Mesendoderm (in vitro differentiated cells): ENCODE measurements at regions not wholly inside any gene's neighbourhood (a gene's known extent, or its start where the extent isn't known, plus 50 kb on each side); places are given as distances from the start of the nearest gene placed in this dataset.

ENCODE experiments used
- DNase-seq: peaks from one replicate; pipeline ENCODE4 v3.0.0; 2013
- H2AK5ac ChIP-seq: 2 replicates; pipeline ENCODE4 v1.6.1; 2013; ENCODE audit warnings: low read length, inconsistent platforms
- H2BK120ac ChIP-seq: 2 replicates; pipeline ENCODE4 v1.6.1; 2013; ENCODE audit warnings: low read depth, mild to moderate bottlenecking, low read length, moderate library complexity, mixed read lengths
- H2BK15ac ChIP-seq: replicated peaks from 2 replicates; pipeline ENCODE4 v1.6.1; 2013; ENCODE audit warnings: low read depth, mild to moderate bottlenecking, moderate library complexity
- H2BK5ac ChIP-seq: 2 replicates; pipeline ENCODE4 v1.6.1; 2013; ENCODE audit warnings: low read length, inconsistent platforms
- H3K18ac ChIP-seq: 2 replicates; pipeline ENCODE4 v1.6.1; 2013; ENCODE audit warnings: mild to moderate bottlenecking, low read length, mixed read lengths
- H3K23ac ChIP-seq: one replicate; pipeline ENCODE4 v1.6.1; 2013; ENCODE audit warnings: low read length
- H3K27ac ChIP-seq: 2 replicates; pipeline ENCODE4 v1.5.1; 2013; ENCODE audit warnings: low read depth, mild to moderate bottlenecking, inconsistent platforms, low read length, moderate library complexity
- H3K27me3 ChIP-seq: 2 replicates; pipeline ENCODE4 v1.6.1; 2013; ENCODE audit warnings: low read length, control low read depth, mild to moderate bottlenecking, inconsistent platforms; ENCODE audit not compliant: insufficient read depth, poor library complexity
- H3K36me3 ChIP-seq: 2 replicates; pipeline ENCODE4 v1.6.1; 2013; ENCODE audit warnings: low read length, inconsistent platforms; ENCODE audit not compliant: control insufficient read depth, insufficient read depth
- H3K4ac ChIP-seq: one replicate; pipeline ENCODE4 v1.6.1; 2013; ENCODE audit warnings: low read depth, mild to moderate bottlenecking, low read length, moderate library complexity
- H3K4me1 ChIP-seq: 2 replicates; pipeline ENCODE4 v1.6.1; 2013; ENCODE audit warnings: low read depth, low read length, inconsistent platforms; ENCODE audit not compliant: control insufficient read depth
- H3K4me2 ChIP-seq: 2 replicates; pipeline ENCODE4 v1.6.1; 2013; ENCODE audit warnings: low read length
- H3K4me3 ChIP-seq: 2 replicates; pipeline ENCODE4 v1.5.1; 2013; ENCODE audit warnings: mild to moderate bottlenecking, low read length
- H3K56ac ChIP-seq: one replicate; pipeline ENCODE4 v1.6.1; 2013; ENCODE audit warnings: low read length
- H3K79me1 ChIP-seq: 2 replicates; pipeline ENCODE4 v1.6.1; 2013; ENCODE audit warnings: low read length, inconsistent platforms
- H3K79me2 ChIP-seq: 2 replicates; pipeline ENCODE4 v1.6.1; 2013; ENCODE audit warnings: mild to moderate bottlenecking, low read length; ENCODE audit not compliant: control insufficient read depth, insufficient read depth
- H3K9ac ChIP-seq: 2 replicates; pipeline ENCODE4 v1.6.1; 2013; ENCODE audit warnings: low read length, inconsistent platforms
- H4K5ac ChIP-seq: one replicate; pipeline ENCODE4 v1.6.1; 2013; ENCODE audit warnings: low read length
- H4K8ac ChIP-seq: one replicate; pipeline ENCODE4 v1.6.1; 2013; ENCODE audit warnings: low read depth, mild to moderate bottlenecking, control low read depth, low read length, moderate library complexity
- WGBS: extraction: QIAGEN DNeasy Blood & Tissue Kit; methylation state at CpG from one replicate; pipeline ENCODE4 v1.1.7; 2013; ENCODE audit warnings: low lambda C conversion rate, missing lambda C conversion rate; ENCODE audit not compliant: insufficient coverage; ENCODE audit errors: extremely low coverage; 5-methylcytosine and 5-hydroxymethylcytosine counted together

- Histone ChIP-seq H4K8ac (no peak overlapping the region), H3K4ac (no peak overlapping the region), H3K27ac (no peak overlapping the region), H3K36me3 (no peaks in the 10 kb centered on the region), H3K27me3 (no peaks in the 10 kb centered on the region), H4K5ac (no peak overlapping the region), H3K18ac (no peak overlapping the region), H2AK5ac (peak overlapping the region; percentile 2), H3K9ac (no peak overlapping the region), H2BK5ac (peak overlapping the region; percentile 2), H3K4me3 (no peak overlapping the region), H3K4me1 (peaks cover 15% of the 10 kb centered on the region), H3K79me1 (no peaks in the 10 kb centered on the region), H3K56ac (peak overlapping the region; percentile 51), H2BK15ac (no peak overlapping the region), H3K79me2 (no peaks in the 10 kb centered on the region), H2BK120ac (no peak overlapping the region), H3K4me2 (no peak overlapping the region), H3K23ac (no peak overlapping the region)
- no CpG with 5 or more reads among the region's 4 CpGs for WGBS
- DNase-seq: peak; percentile 83
Observed at GRCh38 chr1:232302376-232303221, 327.3 kb downstream of the SIPA1L2 start.

DNA sequence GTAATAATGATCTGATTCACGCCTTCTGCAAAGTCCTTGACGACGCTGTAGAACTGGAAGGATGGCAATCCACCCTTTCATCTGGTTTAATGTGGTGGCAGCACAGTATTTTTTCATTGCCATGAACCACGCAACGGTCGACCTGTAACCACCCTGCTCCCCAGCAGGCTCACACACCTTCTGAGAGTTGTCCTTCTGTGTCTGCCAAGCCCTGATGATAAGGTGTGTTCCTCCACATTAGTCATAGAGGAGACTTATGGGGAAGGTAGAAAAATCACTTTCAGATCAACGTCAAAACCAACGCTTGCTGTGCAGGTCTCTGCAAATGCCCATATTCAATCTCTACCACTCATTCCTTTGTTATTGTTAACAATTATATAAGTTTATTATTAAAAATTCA is 328.7 kb downstream of the SIPA1L2 start:
- Histone ChIP-seq H3K9ac (no peak overlapping the region), H4K8ac (no peak overlapping the region), H3K56ac (no peak overlapping the region), H3K4me2 (no peak overlapping the region), H2BK120ac (no peak overlapping the region), H3K79me2 (no peaks in the 10 kb centered on the region), H3K4me1 (peaks cover 5% of the 10 kb centered on the region), H3K27me3 (no peaks in the 10 kb centered on the region), H3K79me1 (no peaks in the 10 kb centered on the region), H3K4ac (no peak overlapping the region), H4K5ac (no peak overlapping the region), H3K27ac (no peak overlapping the region), H3K4me3 (no peak overlapping the region), H3K18ac (no peak overlapping the region), H2BK15ac (no peak overlapping the region), H2BK5ac (no peak overlapping the region), H3K23ac (no peak overlapping the region), H3K36me3 (no peaks in the 10 kb centered on the region), H2AK5ac (no peak overlapping the region)
- no CpG with 5 or more reads among the region's 8 CpGs for whole genome bisulfite sequencing
- DNase-seq: no peak

- Histone ChIP-seq H3K4me2 (no peak overlapping the region), H3K4me1 (peaks cover 5% of the 10 kb centered on the region), H2AK5ac (no peak overlapping the region), H3K36me3 (no peaks in the 10 kb centered on the region), H2BK120ac (no peak overlapping the region), H3K56ac (no peak overlapping the region), H3K23ac (no peak overlapping the region), H2BK5ac (no peak overlapping the region), H4K5ac (no peak overlapping the region), H3K27ac (no peak overlapping the region), H4K8ac (no peak overlapping the region), H3K4me3 (no peak overlapping the region), H2BK15ac (no peak overlapping the region), H3K79me2 (no peaks in the 10 kb centered on the region), H3K4ac (no peak overlapping the region), H3K79me1 (no peaks in the 10 kb centered on the region), H3K9ac (no peak overlapping the region), H3K18ac (no peak overlapping the region), H3K27me3 (no peaks in the 10 kb centered on the region)
- no CpG with 5 or more reads among the region's 2 CpGs for WGBS
- no peak for DNase-seq
Observed at GRCh38 chr1:232300466-232300865, 329.5 kb downstream of the SIPA1L2 start.

DNA sequence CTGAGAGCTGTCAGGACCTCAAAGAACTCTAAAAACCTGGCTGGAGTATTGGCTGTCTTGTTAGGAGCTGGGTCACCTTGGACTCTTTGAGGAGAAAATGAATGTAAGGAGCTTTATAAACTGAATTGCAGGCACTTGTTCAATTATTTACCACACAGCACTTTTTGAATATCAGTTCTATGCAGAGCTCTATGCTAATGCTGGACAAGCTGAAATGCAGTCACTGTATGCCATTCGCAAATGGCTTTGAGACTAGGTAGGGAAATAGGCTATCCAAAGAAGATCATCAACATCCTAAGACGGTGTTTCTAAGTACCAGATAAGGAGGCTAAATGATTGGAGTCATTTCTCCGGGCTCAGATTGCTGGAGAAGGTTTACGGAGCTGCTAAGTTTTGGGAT is 333.5 kb downstream of the SIPA1L2 start:
- Histone ChIP-seq H3K79me1 (no peaks in the 10 kb centered on the region), H3K4me3 (no peak overlapping the region), H3K18ac (no peak overlapping the region), H4K8ac (no peak overlapping the region), H3K4ac (no peak overlapping the region), H3K23ac (no peak overlapping the region), H2AK5ac (no peak overlapping the region), H3K9ac (no peak overlapping the region), H2BK5ac (no peak overlapping the region), H3K27me3 (no peaks in the 10 kb centered on the region), H3K4me2 (no peak overlapping the region), H2BK120ac (no peak overlapping the region), H4K5ac (no peak overlapping the region), H3K56ac (no peak overlapping the region), H3K27ac (no peak overlapping the region), H3K79me2 (no peaks in the 10 kb centered on the region), H3K36me3 (no peaks in the 10 kb centered on the region), H3K4me1 (no peaks in the 10 kb centered on the region), H2BK15ac (no peak overlapping the region)
- no CpG with 5 or more reads among the region's 4 CpGs for WGBS
- no peak for DNase-seq

- no peak for DNase-seq
- H4K5ac ChIP-seq: no peak overlapping the region
- no peak overlapping the region for H3K9ac ChIP-seq
- no peak overlapping the region for H3K4me2 ChIP-seq
- H2BK15ac ChIP-seq: no peak overlapping the region
- no peaks in the 10 kb centered on the region for H3K36me3 ChIP-seq
- H3K18ac ChIP-seq: no peak overlapping the region
- H3K4me1 ChIP-seq: no peaks in the 10 kb centered on the region
- no peak overlapping the region for H3K4ac ChIP-seq
- no CpG with 5 or more reads among the region's 3 CpGs for WGBS
- no peaks in the 10 kb centered on the region for H3K79me2 ChIP-seq
- no peak overlapping the region for H4K8ac ChIP-seq
- no peaks in the 10 kb centered on the region for H3K79me1 ChIP-seq
- H2AK5ac ChIP-seq: no peak overlapping the region
- no peak overlapping the region for H3K23ac ChIP-seq
- no peak overlapping the region for H3K56ac ChIP-seq
- no peak overlapping the region for H2BK120ac ChIP-seq
- no peaks in the 10 kb centered on the region for H3K27me3 ChIP-seq
- no peak overlapping the region for H3K4me3 ChIP-seq
- H3K27ac ChIP-seq: no peak overlapping the region
- H2BK5ac ChIP-seq: no peak overlapping the region
Observed at GRCh38 chr1:232293361-232293760, 336.6 kb downstream of the SIPA1L2 start.

GRCh38 chr1:232292818-232293217 is 337.1 kb downstream of the SIPA1L2 start:
- WGBS: no CpG with 5 or more reads among the region's 7 CpGs
- no peaks in the 10 kb centered on the region for H3K27me3 ChIP-seq

More at GRCh38 chr1:232292818-232293217, 337.1 kb downstream of the SIPA1L2 start:
- no peak overlapping the region for H4K8ac ChIP-seq
- H2AK5ac ChIP-seq: no peak overlapping the region
- H3K56ac ChIP-seq: no peak overlapping the region
- H3K4me3 ChIP-seq: no peak overlapping the region
- H2BK5ac ChIP-seq: no peak overlapping the region
- H3K27ac ChIP-seq: no peak overlapping the region
- no peak overlapping the region for H2BK120ac ChIP-seq
- no peak overlapping the region for H3K18ac ChIP-seq
- no peak overlapping the region for H2BK15ac ChIP-seq
- no peak overlapping the region for H3K4me2 ChIP-seq
- H3K23ac ChIP-seq: no peak overlapping the region
- no peak overlapping the region for H3K9ac ChIP-seq
- DNase-seq: no peak
- H3K4me1 ChIP-seq: no peaks in the 10 kb centered on the region
- no peaks in the 10 kb centered on the region for H3K79me2 ChIP-seq
- no peak overlapping the region for H3K4ac ChIP-seq
- H3K36me3 ChIP-seq: no peaks in the 10 kb centered on the region
- H4K5ac ChIP-seq: no peak overlapping the region
- H3K79me1 ChIP-seq: no peaks in the 10 kb centered on the region
